T-helper 2 cell treated with Interferon-gamma antibody and Interleukin-4, amounts not matched to agents 5 μg/mL and 100 μg/mL, for 36 hours (primary cell): ENCODE measurements at regions not wholly inside any gene's neighbourhood (a gene's known extent, or its start where the extent isn't known, plus 50 kb on each side); places are given as distances from the start of the nearest gene placed in this dataset.

Experiments used
- DNase-seq: peaks from one replicate; pipeline ENCODE4 v3.0.0; 2021; ENCODE audit warnings: low spot score
- H3K27ac Mint-ChIP-seq: one replicate; pipeline ENCODE4 v1.8.0; 2021; ENCODE audit warnings: mild to moderate bottlenecking, mixed read lengths
- H3K27me3 Mint-ChIP-seq: one replicate; pipeline ENCODE4 v1.8.0; 2021; ENCODE audit warnings: low read depth, mixed read lengths
- H3K36me3 Mint-ChIP-seq: one replicate; pipeline ENCODE4 v1.8.0; 2021; ENCODE audit warnings: low read depth, mixed read lengths
- H3K4me1 Mint-ChIP-seq: one replicate; pipeline ENCODE4 v1.8.0; 2021; ENCODE audit warnings: low read depth, mixed read lengths
- H3K4me3 Mint-ChIP-seq: one replicate; pipeline ENCODE4 v1.8.0; 2022; ENCODE audit warnings: mild to moderate bottlenecking, moderate library complexity, mixed read lengths
- H3K9me3 Mint-ChIP-seq: one replicate; pipeline ENCODE4 v1.8.0; 2021; ENCODE audit warnings: mixed read lengths

- Mint-ChIP-seq H3K4me1 (no peaks in the 10 kb centered on the region), H3K27me3 (no peaks in the 10 kb centered on the region), H3K36me3 (no peaks in the 10 kb centered on the region), H3K4me3 (no peak overlapping the region), H3K9me3 (peaks cover 15% of the 10 kb centered on the region), H3K27ac (no peak overlapping the region)
- DNase-seq, result no peak
Measured at GRCh38 chr10:36681751-36682632, 443.4 kb upstream of the ANKRD30A start.

GRCh38 chr10:36679554-36679953, 445.8 kb upstream of the ANKRD30A start:
- no peak overlapping the region for H3K27ac Mint-ChIP-seq
- H3K27me3 Mint-ChIP-seq, result no peaks in the 10 kb centered on the region
- DNase-seq, result no peak
- H3K9me3 Mint-ChIP-seq, result peaks cover 20% of the 10 kb centered on the region
- H3K36me3 Mint-ChIP-seq, result no peaks in the 10 kb centered on the region
- H3K4me1 Mint-ChIP-seq, result no peaks in the 10 kb centered on the region
- H3K4me3 Mint-ChIP-seq, result no peak overlapping the region

DNA sequence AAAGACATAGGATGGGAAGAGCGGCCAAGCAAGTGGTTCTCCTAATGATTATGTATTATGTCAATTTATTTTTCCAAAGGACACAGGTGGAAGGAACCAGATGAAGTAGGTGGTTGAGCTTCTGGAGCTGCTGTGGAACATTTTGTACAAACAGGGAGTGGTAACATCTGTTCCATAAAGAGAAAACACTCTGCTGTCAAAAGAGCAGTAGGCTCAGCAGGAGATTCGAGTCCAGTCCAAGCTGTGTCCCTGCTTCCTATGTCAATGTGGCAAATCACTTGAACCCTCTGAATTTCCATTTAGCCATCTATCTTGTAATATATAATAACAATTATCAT, 448.0 kb upstream of the ANKRD30A start:
- no peaks in the 10 kb centered on the region for H3K36me3 Mint-ChIP-seq
- H3K4me1 Mint-ChIP-seq, result no peaks in the 10 kb centered on the region
- no peak for DNase-seq
- H3K9me3 Mint-ChIP-seq, result peaks cover 22% of the 10 kb centered on the region
- no peak overlapping the region for H3K27ac Mint-ChIP-seq
- no peak overlapping the region for H3K4me3 Mint-ChIP-seq
- H3K27me3 Mint-ChIP-seq, result no peaks in the 10 kb centered on the region

DNA sequence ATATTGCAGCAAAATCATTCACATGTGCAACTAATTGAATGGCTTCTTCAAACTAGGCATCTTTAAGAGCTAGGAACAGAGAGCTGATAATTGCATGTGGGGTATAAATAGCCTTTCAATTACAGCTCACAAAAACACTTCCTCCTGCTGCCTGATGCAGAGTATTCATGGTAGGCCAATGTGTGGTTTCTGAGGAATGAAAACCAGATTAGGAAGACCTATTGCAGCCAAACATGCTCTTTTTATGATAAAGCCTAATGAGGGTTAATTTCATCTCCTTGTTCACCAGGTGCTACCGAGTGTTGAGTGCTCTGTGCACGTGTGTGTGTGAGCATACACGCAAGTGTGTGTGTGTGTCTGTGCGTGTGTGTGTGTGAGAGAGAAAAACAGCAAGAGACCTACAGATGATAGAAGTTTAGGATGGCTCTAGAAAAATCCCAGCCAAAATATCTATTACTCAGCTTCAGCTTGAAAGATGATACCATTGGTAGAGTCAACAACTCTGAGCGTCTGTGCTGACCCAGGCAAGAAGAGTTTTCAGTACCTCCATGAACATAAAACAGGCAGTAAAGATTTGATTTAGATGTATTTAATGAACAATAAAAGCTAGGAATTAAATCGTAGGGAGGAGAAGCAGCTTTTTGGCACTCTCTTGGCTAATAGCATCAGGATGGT, 448.5 kb upstream of the ANKRD30A start:
- Mint-ChIP-seq H3K27me3 (no peaks in the 10 kb centered on the region), H3K4me1 (no peaks in the 10 kb centered on the region), H3K27ac (no peak overlapping the region), H3K9me3 (peaks cover 23% of the 10 kb centered on the region), H3K36me3 (no peaks in the 10 kb centered on the region), H3K4me3 (no peak overlapping the region)
- no peak for DNase-seq

DNA sequence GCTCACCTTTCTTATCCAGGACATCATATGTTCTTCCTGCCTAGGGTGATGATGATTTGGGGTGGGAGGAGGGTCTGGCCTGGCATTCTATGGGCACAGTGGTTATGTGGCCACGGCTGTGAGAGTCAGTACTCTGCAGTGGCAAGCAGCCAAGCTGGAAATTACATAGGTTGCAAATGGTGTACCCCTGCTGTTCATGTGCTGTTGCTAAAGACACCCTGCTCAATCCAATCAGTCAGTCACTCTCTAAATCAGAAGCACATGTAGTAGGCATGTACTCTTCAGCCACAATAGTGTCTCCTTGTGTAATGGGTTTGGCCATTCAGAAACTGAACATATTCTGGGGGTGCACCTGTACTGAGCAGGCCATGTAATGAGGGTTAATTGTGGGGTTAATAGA, 449.1 kb upstream of the ANKRD30A start:
- H3K27ac Mint-ChIP-seq, result no peak overlapping the region
- H3K27me3 Mint-ChIP-seq, result no peaks in the 10 kb centered on the region
- no peaks in the 10 kb centered on the region for H3K36me3 Mint-ChIP-seq
- peaks cover 21% of the 10 kb centered on the region for H3K9me3 Mint-ChIP-seq
- H3K4me1 Mint-ChIP-seq, result no peaks in the 10 kb centered on the region
- DNase-seq, result no peak
- H3K4me3 Mint-ChIP-seq, result no peak overlapping the region

DNA sequence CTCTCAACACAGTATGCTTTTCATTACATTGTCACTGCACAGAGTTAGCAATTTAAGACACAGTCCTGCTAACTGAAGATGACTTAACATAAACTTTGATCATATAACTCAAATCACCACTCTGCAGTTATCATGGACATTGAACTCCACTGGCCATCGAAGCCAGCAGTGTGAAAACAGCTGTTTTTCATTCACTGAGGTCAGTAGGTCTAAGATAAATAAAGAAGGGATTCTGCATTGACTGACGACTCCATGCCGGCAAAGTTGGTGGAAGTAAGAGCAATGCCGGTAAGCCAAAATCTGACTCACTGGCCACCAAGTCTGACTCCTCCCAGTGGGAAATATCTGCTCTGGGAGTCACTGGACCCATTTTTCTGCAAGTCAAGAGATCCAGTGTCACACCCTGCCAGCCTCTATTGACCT, 449.9 kb upstream of the ANKRD30A start:
- H3K27me3 Mint-ChIP-seq, result no peaks in the 10 kb centered on the region
- H3K36me3 Mint-ChIP-seq, result no peaks in the 10 kb centered on the region
- no peak overlapping the region for H3K27ac Mint-ChIP-seq
- DNase-seq, result no peak
- no peaks in the 10 kb centered on the region for H3K4me1 Mint-ChIP-seq
- H3K4me3 Mint-ChIP-seq, result no peak overlapping the region
- peaks cover 19% of the 10 kb centered on the region for H3K9me3 Mint-ChIP-seq

- Mint-ChIP-seq H3K4me1 (no peaks in the 10 kb centered on the region), H3K36me3 (no peaks in the 10 kb centered on the region), H3K27me3 (no peaks in the 10 kb centered on the region), H3K4me3 (no peak overlapping the region), H3K9me3 (peaks cover 28% of the 10 kb centered on the region), H3K27ac (no peak overlapping the region)
- no peak for DNase-seq
Measured at GRCh38 chr10:36671607-36672006, 453.8 kb upstream of the ANKRD30A start.

DNA sequence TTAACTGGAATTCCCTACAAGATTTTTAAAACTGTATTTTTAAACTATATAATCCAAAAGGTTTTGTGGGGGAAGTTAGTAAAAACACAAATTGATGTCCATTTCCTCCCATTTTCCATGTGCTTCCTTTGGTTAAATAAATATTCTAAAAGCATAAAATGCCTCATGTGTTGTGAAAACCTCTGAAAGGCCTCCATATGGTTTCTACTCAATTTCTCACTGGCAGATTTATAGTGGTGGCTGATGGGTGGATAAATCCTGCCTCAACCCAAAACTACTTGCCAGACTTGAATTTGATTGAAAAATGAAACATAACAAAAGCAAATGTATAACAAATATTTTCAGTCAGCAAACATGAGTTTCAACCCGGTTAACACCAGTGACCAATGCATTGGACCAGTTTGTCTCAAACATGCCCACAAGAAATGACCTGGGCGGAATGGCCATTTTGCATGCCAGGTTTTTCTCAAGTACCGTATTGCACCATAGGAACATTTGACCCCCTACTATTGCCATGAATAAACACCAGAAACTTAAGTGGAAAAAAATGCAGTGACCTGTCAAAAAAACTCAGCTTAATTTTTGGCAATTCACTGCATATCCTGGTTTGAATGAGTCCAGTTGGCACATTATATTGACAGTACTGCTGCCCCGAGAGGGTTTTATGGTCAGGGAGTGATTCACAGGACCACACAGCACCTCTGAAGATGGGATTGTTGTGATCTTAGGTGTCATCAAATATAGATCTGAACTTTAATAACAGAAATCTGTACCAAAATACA, 454.6 kb upstream of the ANKRD30A start:
- H3K36me3 Mint-ChIP-seq, result no peaks in the 10 kb centered on the region
- no peak overlapping the region for H3K27ac Mint-ChIP-seq
- no peak for DNase-seq
- H3K4me1 Mint-ChIP-seq, result no peaks in the 10 kb centered on the region
- H3K9me3 Mint-ChIP-seq, result peaks cover 28% of the 10 kb centered on the region
- H3K27me3 Mint-ChIP-seq, result no peaks in the 10 kb centered on the region
- no peak overlapping the region for H3K4me3 Mint-ChIP-seq

DNA sequence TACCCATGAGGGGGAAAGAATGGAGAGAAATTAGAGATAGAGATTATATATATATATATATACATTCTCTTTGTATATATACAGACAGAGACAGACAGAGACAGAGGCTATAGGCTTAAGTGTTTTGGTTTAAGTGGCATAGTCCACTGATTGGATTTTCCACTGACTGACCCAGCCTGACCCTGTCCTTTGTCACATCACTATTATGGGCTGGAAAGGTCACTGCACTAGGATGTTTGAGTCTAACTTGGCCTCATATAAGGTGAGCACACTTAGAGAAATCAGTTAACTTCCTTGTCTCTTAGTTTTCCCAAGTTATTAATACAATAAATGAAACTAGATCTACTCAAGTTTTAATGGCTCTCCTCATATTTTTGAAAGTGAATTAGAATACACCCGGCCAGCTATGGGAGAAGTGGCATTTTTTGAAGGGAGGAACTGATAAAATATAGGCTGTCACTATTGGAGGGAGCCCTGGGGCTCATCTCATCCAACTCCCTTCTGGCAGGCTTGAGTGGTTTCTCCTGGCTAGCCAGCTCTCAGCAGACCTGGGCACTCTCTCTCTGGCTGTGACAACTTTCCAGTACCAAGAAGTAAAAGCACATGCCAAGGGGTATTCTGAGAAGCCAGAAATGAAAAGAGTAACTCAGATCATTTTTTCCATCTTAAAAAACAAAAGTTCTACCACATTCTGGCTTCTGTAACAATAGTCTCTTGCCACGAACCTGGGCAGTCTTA, 455.6 kb upstream of the ANKRD30A start:
- Mint-ChIP-seq H3K9me3 (peaks cover 25% of the 10 kb centered on the region), H3K36me3 (no peaks in the 10 kb centered on the region), H3K4me1 (no peaks in the 10 kb centered on the region), H3K4me3 (no peak overlapping the region), H3K27me3 (no peaks in the 10 kb centered on the region), H3K27ac (no peak overlapping the region)
- no peak for DNase-seq

DNA sequence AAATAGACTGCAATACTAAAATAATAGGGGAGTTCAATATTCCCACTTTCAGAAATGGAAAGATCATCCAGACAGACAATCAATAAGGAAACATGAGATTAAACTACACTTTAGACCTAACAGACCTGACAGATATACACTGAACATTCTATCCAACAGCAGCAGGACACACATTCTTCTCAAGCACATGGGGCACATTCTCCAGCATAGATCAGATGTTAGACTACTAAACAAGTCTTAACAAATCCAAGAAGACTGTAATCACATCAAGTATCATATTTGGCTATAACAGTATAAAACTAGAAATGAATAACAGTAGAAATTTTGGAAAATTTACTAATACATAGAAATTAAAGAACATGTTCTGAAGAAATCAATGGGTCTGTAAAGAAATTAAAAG, 458.9 kb upstream of the ANKRD30A start:
- H3K36me3 Mint-ChIP-seq, result no peaks in the 10 kb centered on the region
- no peak overlapping the region for H3K27ac Mint-ChIP-seq
- H3K4me1 Mint-ChIP-seq, result no peaks in the 10 kb centered on the region
- H3K4me3 Mint-ChIP-seq, result no peak overlapping the region
- H3K9me3 Mint-ChIP-seq, result peaks cover 30% of the 10 kb centered on the region
- no peak for DNase-seq
- no peaks in the 10 kb centered on the region for H3K27me3 Mint-ChIP-seq

DNA sequence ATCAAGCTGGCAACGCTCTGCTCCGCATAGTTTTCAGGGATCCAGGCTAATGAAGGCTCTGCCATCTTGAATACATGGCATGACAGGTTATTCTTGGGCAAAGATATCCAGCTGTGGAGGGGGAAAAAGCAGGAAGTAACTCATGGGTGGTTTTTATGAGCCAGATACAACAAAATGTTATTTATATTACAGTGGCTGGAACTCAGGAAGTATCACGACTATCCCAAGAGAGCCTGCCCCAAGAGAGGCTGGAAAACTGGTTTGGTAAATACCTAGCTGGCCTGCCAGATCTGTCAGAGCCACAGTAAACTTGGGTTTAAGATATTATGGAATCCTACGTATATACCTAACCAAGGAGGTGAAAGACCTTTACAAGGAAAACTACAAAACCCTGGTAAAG, 462.8 kb upstream of the ANKRD30A start:
- no peak for DNase-seq
- H3K4me3 Mint-ChIP-seq, result no peak overlapping the region
- H3K36me3 Mint-ChIP-seq, result no peaks in the 10 kb centered on the region
- no peak overlapping the region for H3K27ac Mint-ChIP-seq
- no peaks in the 10 kb centered on the region for H3K27me3 Mint-ChIP-seq
- no peaks in the 10 kb centered on the region for H3K4me1 Mint-ChIP-seq
- peaks cover 36% of the 10 kb centered on the region for H3K9me3 Mint-ChIP-seq

- Mint-ChIP-seq H3K27ac (no peak overlapping the region), H3K4me1 (no peaks in the 10 kb centered on the region), H3K27me3 (no peaks in the 10 kb centered on the region), H3K9me3 (peaks cover 27% of the 10 kb centered on the region), H3K36me3 (no peaks in the 10 kb centered on the region), H3K4me3 (no peak overlapping the region)
- DNase-seq, result no peak
Measured at GRCh38 chr10:36650274-36650673, 475.1 kb upstream of the ANKRD30A start.

DNA sequence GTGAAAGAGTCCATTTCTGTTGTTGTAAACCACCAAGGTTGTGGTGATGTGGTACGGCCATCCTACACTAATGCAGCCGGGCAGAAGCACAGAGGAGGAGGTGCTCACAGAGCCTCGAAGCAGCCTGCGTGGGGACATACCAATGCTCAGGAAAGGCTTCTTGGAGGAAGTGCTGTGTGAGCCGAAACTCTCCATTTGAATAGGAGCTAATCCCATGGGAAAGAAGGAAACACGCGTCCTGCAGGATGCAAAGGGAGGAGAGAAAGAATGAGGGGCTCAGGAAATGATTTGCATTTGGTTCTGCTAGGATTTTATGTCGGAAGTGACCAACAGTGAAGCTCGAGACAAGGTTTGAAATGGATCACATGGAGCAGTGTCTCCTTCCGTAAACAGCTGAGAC, 477.9 kb upstream of the ANKRD30A start:
- DNase-seq, result no peak
- Mint-ChIP-seq H3K4me1 (no peaks in the 10 kb centered on the region), H3K27ac (no peak overlapping the region), H3K27me3 (no peaks in the 10 kb centered on the region), H3K4me3 (no peak overlapping the region), H3K36me3 (no peaks in the 10 kb centered on the region), H3K9me3 (peaks cover 23% of the 10 kb centered on the region)
